ENCODE measurements at regions not wholly inside any gene's neighbourhood (a gene's known extent, or its start where the extent isn't known, plus 50 kb on each side); places are given as distances from the start of the nearest gene placed in this dataset.
"Not testable (repeated sequence)": the region's sequence is repeated elsewhere in the genome, so short reads cannot be mapped to it uniquely, and the experiment has no call there.

- TF ChIP-seq CTCF, POLR2A, POLR2AphosphoS5 (IDR thresholded peaks at IDR 0.05): not testable (repeated sequence)
Measured at GRCh38 chr2:89973849-89974248, 1282.4 kb downstream of the RPIA start.
